GM12878 (cell line): ENCODE measurements at regions not wholly inside any gene's neighbourhood (a gene's known extent, or its start where the extent isn't known, plus 50 kb on each side); places are given as distances from the start of the nearest gene placed in this dataset.

Experiments
- CREB1 ChIP-seq: IDR thresholded peaks from 2 replicates; pipeline ENCODE4 v1.6.1; 2012; ENCODE audit warnings: low read depth, mild to moderate bottlenecking, inconsistent platforms
- HCFC1 ChIP-seq: fragments of 150-350 bp; IDR thresholded peaks from 2 replicates; pipeline ENCODE4 v1.6.1; 2014; ENCODE audit warnings: low read length
- TF ChIP-seq, protein P1 (sequence below): IDR thresholded peaks from 2 replicates; pipeline ENCODE4 v1.6.1; 2011; ENCODE audit warnings: borderline replicate concordance, low read depth, mild to moderate bottlenecking, moderate library complexity, mixed read lengths, low read length; ENCODE audit not compliant: insufficient read depth; ENCODE audit errors: extremely low read length
- TF ChIP-seq, protein P2 (sequence below): fragments of 450-650 bp; conservative IDR thresholded peaks from 2 replicates; pipeline ENCODE4 v1.6.1; 2017; ENCODE audit warnings: mild to moderate bottlenecking, moderate library complexity
- TF ChIP-seq, protein P3 (sequence below): fragments of 450-650 bp; IDR thresholded peaks from 2 replicates; pipeline ENCODE4 v1.6.1; 2017; ENCODE audit warnings: mild to moderate bottlenecking, low read depth, inconsistent platforms; ENCODE audit not compliant: poor library complexity, severe bottlenecking
- TF ChIP-seq, protein P4 (sequence below): fragments of 450-650 bp; formaldehyde crosslinking; IDR thresholded peaks from 2 replicates; pipeline ENCODE4 v1.4.0; 2022; ENCODE audit warnings: mild to moderate bottlenecking, moderate library complexity

DNA sequence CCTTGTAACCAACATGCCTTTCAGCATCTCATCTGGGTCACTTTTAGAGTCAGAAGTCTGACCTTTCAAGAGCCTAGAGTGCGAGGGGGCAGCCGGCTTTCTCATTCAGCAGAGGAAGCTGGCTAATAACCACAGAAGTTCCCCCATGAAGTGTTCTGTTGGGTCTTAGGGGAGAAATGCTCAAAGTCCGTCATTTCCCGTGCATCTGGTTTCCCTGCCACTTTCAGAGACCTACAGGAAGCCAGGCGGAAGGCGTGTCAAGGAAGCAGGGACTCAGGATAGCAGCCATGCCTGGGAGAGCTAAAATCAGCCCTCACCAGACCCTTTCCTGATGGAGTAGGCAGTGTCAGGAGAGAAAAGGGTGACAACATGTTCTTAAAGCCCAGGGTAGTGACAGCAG, 301.8 kb upstream of the ID2 start:
- TF ChIP-seq, protein P1, sequence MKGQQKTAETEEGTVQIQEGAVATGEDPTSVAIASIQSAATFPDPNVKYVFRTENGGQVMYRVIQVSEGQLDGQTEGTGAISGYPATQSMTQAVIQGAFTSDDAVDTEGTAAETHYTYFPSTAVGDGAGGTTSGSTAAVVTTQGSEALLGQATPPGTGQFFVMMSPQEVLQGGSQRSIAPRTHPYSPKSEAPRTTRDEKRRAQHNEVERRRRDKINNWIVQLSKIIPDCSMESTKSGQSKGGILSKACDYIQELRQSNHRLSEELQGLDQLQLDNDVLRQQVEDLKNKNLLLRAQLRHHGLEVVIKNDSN: no peak
- no peak for TF ChIP-seq HCFC1
- TF ChIP-seq, protein P2, sequence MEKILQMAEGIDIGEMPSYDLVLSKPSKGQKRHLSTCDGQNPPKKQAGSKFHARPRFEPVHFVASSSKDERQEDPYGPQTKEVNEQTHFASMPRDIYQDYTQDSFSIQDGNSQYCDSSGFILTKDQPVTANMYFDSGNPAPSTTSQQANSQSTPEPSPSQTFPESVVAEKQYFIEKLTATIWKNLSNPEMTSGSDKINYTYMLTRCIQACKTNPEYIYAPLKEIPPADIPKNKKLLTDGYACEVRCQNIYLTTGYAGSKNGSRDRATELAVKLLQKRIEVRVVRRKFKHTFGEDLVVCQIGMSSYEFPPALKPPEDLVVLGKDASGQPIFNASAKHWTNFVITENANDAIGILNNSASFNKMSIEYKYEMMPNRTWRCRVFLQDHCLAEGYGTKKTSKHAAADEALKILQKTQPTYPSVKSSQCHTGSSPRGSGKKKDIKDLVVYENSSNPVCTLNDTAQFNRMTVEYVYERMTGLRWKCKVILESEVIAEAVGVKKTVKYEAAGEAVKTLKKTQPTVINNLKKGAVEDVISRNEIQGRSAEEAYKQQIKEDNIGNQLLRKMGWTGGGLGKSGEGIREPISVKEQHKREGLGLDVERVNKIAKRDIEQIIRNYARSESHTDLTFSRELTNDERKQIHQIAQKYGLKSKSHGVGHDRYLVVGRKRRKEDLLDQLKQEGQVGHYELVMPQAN: no peak
- no peak for TF ChIP-seq CREB1
- TF ChIP-seq, protein P3, sequence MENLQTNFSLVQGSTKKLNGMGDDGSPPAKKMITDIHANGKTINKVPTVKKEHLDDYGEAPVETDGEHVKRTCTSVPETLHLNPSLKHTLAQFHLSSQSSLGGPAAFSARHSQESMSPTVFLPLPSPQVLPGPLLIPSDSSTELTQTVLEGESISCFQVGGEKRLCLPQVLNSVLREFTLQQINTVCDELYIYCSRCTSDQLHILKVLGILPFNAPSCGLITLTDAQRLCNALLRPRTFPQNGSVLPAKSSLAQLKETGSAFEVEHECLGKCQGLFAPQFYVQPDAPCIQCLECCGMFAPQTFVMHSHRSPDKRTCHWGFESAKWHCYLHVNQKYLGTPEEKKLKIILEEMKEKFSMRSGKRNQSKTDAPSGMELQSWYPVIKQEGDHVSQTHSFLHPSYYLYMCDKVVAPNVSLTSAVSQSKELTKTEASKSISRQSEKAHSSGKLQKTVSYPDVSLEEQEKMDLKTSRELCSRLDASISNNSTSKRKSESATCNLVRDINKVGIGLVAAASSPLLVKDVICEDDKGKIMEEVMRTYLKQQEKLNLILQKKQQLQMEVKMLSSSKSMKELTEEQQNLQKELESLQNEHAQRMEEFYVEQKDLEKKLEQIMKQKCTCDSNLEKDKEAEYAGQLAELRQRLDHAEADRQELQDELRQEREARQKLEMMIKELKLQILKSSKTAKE: no peak
- TF ChIP-seq, protein P4, sequence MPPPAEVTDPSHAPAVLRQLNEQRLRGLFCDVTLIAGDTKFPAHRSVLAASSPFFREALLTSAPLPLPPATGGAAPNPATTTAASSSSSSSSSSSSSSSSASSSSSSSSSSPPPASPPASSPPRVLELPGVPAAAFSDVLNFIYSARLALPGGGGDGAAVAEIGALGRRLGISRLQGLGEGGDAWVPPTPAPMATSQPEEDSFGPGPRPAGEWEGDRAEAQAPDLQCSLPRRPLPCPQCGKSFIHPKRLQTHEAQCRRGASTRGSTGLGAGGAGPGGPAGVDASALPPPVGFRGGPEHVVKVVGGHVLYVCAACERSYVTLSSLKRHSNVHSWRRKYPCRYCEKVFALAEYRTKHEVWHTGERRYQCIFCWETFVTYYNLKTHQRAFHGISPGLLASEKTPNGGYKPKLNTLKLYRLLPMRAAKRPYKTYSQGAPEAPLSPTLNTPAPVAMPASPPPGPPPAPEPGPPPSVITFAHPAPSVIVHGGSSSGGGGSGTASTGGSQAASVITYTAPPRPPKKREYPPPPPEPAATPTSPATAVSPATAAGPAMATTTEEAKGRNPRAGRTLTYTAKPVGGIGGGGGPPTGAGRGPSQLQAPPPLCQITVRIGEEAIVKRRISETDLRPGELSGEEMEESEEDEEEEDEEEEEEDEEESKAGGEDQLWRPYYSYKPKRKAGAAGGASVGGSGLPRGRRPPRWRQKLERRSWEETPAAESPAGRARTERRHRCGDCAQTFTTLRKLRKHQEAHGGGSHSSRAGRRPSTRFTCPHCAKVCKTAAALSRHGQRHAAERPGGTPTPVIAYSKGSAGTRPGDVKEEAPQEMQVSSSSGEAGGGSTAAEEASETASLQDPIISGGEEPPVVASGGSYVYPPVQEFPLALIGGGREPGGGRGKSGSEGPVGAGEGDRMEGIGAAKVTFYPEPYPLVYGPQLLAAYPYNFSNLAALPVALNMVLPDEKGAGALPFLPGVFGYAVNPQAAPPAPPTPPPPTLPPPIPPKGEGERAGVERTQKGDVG (CRISPR knock-in tag): no peak
